ENCODE measurements at regions not wholly inside any gene's neighbourhood (a gene's known extent, or its start where the extent isn't known, plus 50 kb on each side); places are given as distances from the start of the nearest gene placed in this dataset.

DNA sequence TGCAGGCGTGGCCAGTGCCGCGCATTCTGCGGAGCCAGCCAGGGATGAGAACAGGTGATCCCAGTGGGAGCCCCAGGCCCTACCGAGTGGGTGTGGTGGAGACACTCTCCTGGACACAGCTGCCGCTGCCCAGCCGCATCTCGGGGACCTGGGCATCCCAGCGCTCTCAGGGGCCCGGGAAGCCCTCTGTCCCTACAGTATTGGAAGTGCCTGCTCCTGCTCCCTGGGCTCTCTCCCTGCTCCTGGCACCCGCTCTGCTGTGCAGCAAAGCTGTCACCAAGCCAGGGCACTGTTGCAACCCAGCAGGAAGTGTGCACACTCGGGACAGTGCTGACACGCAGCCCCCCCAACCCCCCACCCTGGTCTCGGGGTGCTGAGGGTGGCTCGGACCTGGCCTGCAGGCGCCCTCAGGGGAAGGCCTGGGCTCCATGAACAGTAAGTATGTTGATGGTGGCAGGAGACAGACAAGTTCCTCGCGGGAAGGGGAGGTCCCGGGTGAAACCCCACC is 1177.4 kb upstream of the GBE1 start:
- no peak for DNase-seq

DNA sequence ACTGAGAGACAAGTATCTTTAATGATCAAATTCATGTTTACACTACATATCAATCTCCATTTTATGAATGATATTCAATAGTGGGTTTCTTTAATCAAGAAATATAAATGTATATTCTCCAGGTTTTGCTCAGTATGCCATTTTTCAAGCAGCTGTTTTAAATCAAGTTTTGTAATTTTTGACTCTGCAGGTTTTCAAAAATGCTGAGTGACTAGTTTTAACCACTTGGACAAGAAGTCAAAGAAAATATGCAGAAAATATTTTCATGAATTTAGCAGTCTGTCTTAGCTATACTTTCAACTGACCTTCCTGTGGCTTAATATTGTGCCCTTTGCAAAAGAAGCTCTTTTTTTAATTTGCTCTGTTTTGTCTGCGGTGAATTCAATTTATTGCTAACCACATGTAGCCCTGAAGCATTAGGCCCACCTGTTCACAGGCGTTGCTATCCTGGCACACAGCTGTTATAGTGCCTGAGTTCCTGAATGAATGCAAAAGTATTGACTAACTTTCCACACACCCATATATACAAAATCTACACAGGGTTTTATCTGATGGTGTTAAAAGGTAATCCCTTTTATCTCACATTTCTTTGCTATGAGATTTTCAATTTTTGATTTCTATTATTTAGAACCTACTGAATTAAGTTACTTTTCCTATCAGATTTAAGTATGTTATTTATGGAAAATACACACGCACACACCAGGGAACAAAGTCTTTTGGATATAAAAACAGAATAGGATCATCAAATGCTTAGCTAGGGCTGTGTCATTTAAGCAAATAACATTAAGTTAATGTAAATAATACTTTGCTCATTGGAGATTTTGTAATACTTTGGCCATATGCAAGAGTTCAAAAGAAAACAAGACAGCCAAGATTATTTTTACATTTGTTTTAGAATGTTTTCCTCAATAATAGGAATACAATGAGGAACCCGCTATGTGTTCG is 1166.1 kb upstream of the GBE1 start:
- DNase-seq, result no peak

GRCh38 chr3:82891028-82891427 is 1129.6 kb upstream of the GBE1 start:
- no peak for DNase-seq

DNA sequence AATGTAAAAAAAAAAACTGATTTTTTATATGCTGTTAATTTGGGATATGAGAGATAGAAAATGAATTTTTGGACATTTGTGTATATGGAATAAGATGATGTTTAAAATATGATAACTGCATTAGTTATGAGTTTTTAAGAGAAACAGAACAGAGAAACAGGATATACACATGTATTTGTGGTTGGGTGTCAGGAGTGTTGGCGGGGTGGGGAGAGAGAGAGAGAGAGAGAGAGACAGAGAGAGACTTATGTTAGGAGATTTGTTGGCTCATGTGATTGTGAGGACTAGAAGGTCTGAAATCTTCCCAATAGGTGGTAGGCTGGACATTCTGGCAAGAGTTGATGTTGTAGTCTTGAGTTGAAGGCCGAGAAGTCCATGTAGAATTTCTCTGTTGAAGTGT is 1121.6 kb upstream of the GBE1 start:
- DNase-seq, result no peak

- DNase-seq, result no peak
Observed at GRCh38 chr3:82875401-82875800, 1114.0 kb upstream of the GBE1 start.

- no peak for DNase-seq
Observed at GRCh38 chr3:82839871-82840270, 1078.4 kb upstream of the GBE1 start.

DNA sequence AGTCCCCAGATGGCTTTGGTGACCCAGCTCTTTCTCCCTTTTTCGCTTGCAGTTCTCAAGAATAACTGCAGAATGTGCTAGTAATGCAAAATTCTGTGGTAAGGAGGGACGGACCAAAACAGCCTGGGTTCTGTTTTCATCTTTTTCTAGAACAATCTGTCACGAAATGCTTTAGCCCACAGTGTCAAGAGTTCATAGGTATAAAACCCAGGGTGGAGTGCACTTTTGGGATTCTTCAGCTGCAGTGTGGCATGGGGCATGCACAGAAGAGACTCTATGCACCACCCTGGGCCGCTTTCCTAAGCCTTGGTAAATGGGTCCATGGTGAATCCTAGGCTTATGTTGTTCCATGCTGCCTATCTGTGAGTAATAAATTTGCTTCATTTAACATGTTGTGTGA is 1072.7 kb upstream of the GBE1 start:
- no peak for DNase-seq

DNA sequence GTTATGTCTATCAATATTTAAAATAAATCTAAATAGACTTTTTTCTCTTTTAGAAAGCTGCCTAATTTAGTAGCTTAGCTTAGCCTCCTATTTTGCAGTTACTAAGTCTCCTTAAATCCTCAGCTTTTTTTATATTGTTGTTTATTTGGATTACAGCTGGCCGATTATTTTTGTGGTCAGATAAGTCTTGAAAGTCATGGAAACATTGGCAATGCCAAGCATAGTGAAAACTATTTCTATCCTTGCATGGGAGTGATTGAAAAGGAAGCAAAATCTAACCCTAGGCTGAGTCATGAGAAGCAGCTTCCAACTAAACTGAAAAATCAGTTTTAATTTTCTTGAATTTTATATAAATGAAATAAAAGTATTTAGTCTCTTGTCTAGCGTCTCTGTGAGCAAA is 1063.0 kb upstream of the GBE1 start:
- no peak for DNase-seq

- DNase-seq, result no peak
Observed at GRCh38 chr3:82816086-82816485, 1054.6 kb upstream of the GBE1 start.

DNA sequence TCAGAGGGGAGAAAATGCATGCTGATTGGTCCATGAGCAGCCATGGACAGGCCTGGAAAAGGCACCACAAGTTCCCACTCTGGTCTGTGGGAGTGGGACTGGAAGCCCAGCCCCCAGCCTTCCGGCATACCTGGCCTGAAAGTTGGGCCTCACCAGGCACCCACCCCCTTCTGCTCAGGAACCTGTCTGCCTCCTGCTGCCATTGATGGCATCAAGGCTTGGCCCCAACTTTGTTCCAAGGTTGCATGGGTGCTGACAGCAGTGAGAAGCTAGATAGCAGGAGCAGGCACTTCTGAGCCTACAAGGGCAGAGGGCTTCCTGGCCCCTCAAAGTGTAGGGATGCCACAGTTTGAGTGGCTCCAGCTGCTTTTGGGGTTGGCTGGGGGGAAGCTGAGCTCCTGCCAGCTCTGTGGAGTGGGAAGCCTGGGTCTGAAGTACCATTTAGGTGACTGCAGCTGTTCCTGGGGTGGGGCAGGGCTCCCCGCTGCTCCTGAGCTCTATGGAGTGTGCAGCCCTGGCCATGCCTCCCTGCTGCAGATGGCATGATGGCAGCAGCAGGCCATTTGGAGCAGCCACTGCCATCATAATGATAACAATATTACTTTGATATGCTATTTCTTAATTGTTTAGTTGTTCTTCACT is 1054.1 kb upstream of the GBE1 start:
- no peak for DNase-seq

DNA sequence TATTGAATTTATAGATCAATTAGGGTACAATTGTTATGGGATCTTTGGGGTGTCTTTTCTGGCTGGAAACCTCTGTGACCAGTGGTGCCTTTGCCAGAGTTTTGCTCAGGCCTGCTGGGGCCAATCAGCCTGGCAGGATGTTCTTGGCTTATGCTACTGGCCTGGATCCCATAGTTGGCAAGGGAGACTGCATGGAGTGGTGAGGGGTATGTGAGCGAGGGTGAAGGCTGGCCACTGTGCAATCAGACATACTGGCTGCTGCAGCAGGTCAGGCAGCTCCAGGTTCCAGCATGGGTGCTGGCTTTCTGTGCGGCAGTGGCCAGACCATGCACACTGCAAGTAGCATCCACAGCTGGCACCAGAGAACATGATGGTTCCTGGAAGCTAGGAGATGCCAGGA is 1053.2 kb upstream of the GBE1 start:
- no peak for DNase-seq

GRCh38 chr3:82807781-82808180 is 1046.3 kb upstream of the GBE1 start:
- no peak for DNase-seq

GRCh38 chr3:82802501-82802900 is 1041.1 kb upstream of the GBE1 start:
- DNase-seq, result no peak

DNA sequence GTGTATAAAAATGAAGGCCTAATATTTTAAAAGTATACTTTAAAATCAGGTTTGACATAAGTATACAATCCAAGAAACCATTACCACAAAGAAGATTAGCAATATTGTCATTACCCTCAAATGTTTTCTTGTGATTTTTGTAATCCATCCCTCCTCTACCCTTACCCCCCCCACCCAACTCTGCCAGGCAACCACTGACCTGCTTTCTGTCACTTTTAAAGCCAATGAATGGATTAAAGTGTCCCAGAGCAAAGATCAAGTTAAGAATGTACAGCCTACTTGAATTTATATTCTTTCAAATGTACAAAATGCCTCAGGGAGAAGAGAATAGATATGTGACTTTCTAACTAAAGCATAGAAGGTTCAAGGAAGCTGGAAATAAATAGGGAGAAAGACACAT is 1038.8 kb upstream of the GBE1 start:
- DNase-seq, result no peak

- DNase-seq, result no peak
Observed at GRCh38 chr3:82796765-82797164, 1035.3 kb upstream of the GBE1 start.

DNA sequence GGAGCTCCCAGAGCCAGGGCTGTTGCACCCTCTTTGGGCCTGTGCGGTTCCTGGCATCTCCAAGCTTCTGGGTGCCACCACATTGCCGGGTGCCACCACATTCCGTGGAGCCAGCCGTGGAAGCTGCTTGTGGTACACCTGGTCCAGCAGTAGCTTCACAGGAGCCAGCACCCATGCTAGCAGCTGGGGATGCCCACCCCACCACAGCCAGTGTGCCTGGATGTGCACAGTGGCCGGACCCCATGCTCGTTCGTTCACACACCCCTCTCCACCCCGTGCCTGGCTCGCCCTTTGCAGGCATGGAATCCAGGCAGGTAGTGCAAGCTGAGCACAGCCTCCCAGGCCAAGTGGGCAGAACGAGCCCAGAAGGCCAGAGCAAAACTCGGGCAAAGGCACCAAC is 1029.8 kb upstream of the GBE1 start:
- no peak for DNase-seq

- DNase-seq, result no peak
Observed at GRCh38 chr3:82790307-82791097, 1029.1 kb upstream of the GBE1 start.

GRCh38 chr3:82783194-82783593 is 1021.7 kb upstream of the GBE1 start:
- no peak for DNase-seq

GRCh38 chr3:82773207-82773606 is 1011.8 kb upstream of the GBE1 start:
- DNase-seq, result no peak

GRCh38 chr3:82764521-82764920 is 1003.1 kb upstream of the GBE1 start:
- no peak for DNase-seq

DNA sequence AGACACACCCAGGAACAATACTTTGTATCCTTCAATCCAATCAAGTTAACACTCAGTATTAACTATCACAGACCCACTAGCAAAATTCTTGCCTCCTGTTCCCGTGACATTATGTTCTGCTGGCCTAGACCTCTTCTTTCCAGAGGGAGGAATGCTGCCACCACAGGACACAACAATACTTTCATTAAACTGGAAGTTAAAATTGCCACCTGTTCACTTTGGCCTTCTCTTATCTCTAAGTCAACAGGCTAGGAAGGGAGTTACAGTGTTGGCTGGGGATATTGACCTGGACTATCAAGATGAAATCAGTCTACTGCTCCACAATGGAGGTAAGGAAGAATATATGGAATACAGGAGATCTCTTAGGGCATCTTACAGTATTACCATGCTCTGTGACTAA is 1000.4 kb upstream of the GBE1 start:
- DNase-seq, result no peak

GRCh38 chr3:82745544-82745943 is 984.1 kb upstream of the GBE1 start:
- DNase-seq, result no peak

GRCh38 chr3:82743196-82743595 is 981.8 kb upstream of the GBE1 start:
- DNase-seq, result no peak

Measured in left hindlimb (tissue), 1 donor.